DOHH2 (cell line): ENCODE measurements at regions not wholly inside any gene's neighbourhood (a gene's known extent, or its start where the extent isn't known, plus 50 kb on each side); places are given as distances from the start of the nearest gene placed in this dataset.

Experiments used
- H3F3A ChIP-seq: fragments of 200-600 bp; sonication (generic), shearing (Covaris generic); 2 replicates; pipeline ENCODE4 v1.6.0; 2016; ENCODE audit warnings: antibody characterized with exemption, mild to moderate bottlenecking; ENCODE audit not compliant: control insufficient read depth, insufficient read depth
- H3K27ac ChIP-seq: fragments of 200-600 bp; sonication (generic); 2 replicates; pipeline ENCODE4 v1.5.1; 2014; ENCODE audit warnings: low read depth, mild to moderate bottlenecking, low read length, moderate library complexity
- H3K27me3 ChIP-seq: fragments of 200-600 bp; sonication (generic); 2 replicates; pipeline ENCODE4 v1.6.1; 2014; ENCODE audit warnings: mild to moderate bottlenecking, low read length, mixed read lengths; ENCODE audit not compliant: control insufficient read depth
- H3K36me3 ChIP-seq: fragments of 200-600 bp; sonication (generic); 2 replicates; pipeline ENCODE4 v1.6.1; 2014; ENCODE audit warnings: mild to moderate bottlenecking, low read length, moderate library complexity, mixed read lengths; ENCODE audit not compliant: control insufficient read depth
- H3K4me1 ChIP-seq: fragments of 200-600 bp; sonication (generic); 2 replicates; pipeline ENCODE4 v1.6.1; 2014; ENCODE audit warnings: mild to moderate bottlenecking, low read length, mixed read lengths; ENCODE audit not compliant: control insufficient read depth
- H3K4me2 ChIP-seq: fragments of 200-600 bp; sonication (generic); 2 replicates; pipeline ENCODE4 v1.6.0; 2014; ENCODE audit warnings: mild to moderate bottlenecking, low read length, moderate library complexity
- H3K4me3 ChIP-seq: fragments of 200-600 bp; sonication (generic); 2 replicates; pipeline ENCODE4 v1.5.1; 2014; ENCODE audit warnings: mild to moderate bottlenecking, low read length, mixed read lengths
- H3K79me2 ChIP-seq: fragments of 200-600 bp; sonication (generic); 2 replicates; pipeline ENCODE4 v1.6.1; 2014; ENCODE audit warnings: mild to moderate bottlenecking, low read length, mixed read lengths; ENCODE audit not compliant: control insufficient read depth
- H3K9me2 ChIP-seq: fragments of 200-600 bp; sonication (generic); replicated peaks from 2 replicates; pipeline ENCODE4 v1.6.1; 2014; ENCODE audit warnings: mild to moderate bottlenecking, low read length, mixed read lengths; ENCODE audit not compliant: control insufficient read depth
- H3K9me3 ChIP-seq: fragments of 200-600 bp; sonication (generic); 2 replicates; pipeline ENCODE4 v1.6.1; 2014; ENCODE audit warnings: antibody characterized with exemption, low read length, mixed read lengths; ENCODE audit not compliant: control insufficient read depth, insufficient read depth
- H4K20me1 ChIP-seq: fragments of 200-600 bp; sonication (generic); 2 replicates; pipeline ENCODE4 v1.6.0; 2014; ENCODE audit warnings: low read depth, mild to moderate bottlenecking, antibody characterized with exemption, low read length, moderate library complexity; ENCODE audit not compliant: control insufficient read depth, insufficient read depth
- EZH2phosphoT487 ChIP-seq: fragments of 200-600 bp; sonication (generic); IDR thresholded peaks from 2 replicates; pipeline ENCODE4 v1.6.1; 2017; ENCODE audit warnings: borderline replicate concordance, mild to moderate bottlenecking, antibody characterized with exemption, low read length, moderate library complexity, mixed read lengths
- TF ChIP-seq, protein P1 (sequence below): fragments of 200-600 bp; sonication (generic); IDR thresholded peaks from one replicate; pipeline ENCODE4 v1.5.1; 2014; ENCODE audit warnings: antibody characterized with exemption, mild to moderate bottlenecking, low read depth, low read length; ENCODE audit not compliant: poor library complexity, severe bottlenecking

DNA sequence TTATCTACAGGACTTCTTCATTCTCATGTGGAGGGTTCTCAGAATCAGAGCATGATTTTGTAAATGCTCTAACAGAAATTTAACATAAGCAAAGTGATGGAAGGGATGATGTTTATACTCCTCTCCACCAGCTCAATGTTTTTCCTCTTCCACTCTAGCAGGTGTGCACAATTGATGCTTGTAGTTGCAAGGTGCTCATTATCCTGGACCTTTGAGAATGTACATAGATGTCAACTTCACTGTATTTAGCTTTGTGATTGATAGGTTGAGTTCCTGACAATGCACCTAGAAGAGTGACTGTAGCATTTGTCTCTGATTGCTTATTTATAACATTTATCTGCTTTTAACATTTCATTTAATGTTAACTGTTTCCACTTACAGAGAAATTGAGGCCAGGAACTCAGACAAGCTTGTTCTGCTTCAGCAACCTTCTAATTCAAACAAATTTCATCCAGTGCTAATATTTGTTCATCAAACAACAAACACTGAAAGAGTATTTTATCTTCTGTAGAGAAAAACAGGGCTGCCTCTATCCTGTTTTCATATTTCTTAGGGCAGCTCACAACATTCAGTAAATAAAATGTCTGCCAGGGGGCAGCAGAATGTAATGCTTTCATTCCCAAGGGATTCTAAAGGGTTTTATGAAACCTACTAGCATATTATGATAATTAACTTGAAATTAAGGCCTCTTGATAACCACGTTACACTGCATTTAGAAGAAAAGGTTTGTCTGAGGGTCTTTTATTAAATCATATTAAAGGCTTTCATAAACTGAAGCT, 127.9 kb upstream of the NOL4 start:
- Histone ChIP-seq H3K36me3 (no peaks in the 10 kb centered on the region), H3K4me2 (no peak overlapping the region), H3K79me2 (no peaks in the 10 kb centered on the region), H3F3A (no peaks in the 10 kb centered on the region), H3K27me3 (no peaks in the 10 kb centered on the region), H3K4me1 (no peaks in the 10 kb centered on the region), H3K4me3 (no peak overlapping the region), H3K9me2 (no peaks in the 10 kb centered on the region), H3K27ac (no peak overlapping the region), H3K9me3 (no peaks in the 10 kb centered on the region), H4K20me1 (no peaks in the 10 kb centered on the region)
- no peak for TF ChIP-seq EZH2phosphoT487
- TF ChIP-seq, protein P1, sequence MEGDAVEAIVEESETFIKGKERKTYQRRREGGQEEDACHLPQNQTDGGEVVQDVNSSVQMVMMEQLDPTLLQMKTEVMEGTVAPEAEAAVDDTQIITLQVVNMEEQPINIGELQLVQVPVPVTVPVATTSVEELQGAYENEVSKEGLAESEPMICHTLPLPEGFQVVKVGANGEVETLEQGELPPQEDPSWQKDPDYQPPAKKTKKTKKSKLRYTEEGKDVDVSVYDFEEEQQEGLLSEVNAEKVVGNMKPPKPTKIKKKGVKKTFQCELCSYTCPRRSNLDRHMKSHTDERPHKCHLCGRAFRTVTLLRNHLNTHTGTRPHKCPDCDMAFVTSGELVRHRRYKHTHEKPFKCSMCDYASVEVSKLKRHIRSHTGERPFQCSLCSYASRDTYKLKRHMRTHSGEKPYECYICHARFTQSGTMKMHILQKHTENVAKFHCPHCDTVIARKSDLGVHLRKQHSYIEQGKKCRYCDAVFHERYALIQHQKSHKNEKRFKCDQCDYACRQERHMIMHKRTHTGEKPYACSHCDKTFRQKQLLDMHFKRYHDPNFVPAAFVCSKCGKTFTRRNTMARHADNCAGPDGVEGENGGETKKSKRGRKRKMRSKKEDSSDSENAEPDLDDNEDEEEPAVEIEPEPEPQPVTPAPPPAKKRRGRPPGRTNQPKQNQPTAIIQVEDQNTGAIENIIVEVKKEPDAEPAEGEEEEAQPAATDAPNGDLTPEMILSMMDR, result no peak

DNA sequence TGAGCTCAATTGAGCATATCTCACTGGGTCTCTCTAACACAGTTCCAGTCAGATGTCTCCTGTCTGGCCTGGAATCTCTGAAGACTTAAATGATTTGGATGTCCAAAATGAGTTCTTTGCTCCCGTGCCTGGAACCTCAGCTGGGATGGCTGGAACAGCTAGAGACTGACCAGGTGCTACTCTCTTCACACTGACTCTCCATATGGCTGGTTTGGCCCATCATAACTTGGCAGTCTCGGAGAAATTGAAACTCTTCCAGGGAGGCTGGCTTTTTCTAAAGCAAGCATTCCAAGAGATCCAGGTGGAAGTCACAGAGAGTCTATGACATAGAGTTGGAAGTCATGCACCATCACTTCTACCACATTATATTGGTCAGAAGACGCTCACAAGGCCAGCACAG, 129.6 kb upstream of the NOL4 start:
- TF ChIP-seq, protein P1, result no peak
- no peak for TF ChIP-seq EZH2phosphoT487
- no peaks in the 10 kb centered on the region for H3K36me3 ChIP-seq
- no peaks in the 10 kb centered on the region for H3K79me2 ChIP-seq
- no peak overlapping the region for H3K4me2 ChIP-seq
- no peaks in the 10 kb centered on the region for H3K9me2 ChIP-seq
- H3K9me3 ChIP-seq, result no peaks in the 10 kb centered on the region
- H3K4me1 ChIP-seq, result no peaks in the 10 kb centered on the region
- no peaks in the 10 kb centered on the region for H4K20me1 ChIP-seq
- no peaks in the 10 kb centered on the region for H3K27me3 ChIP-seq
- no peak overlapping the region for H3K27ac ChIP-seq
- H3K4me3 ChIP-seq, result no peak overlapping the region
- H3F3A ChIP-seq, result no peaks in the 10 kb centered on the region

GRCh38 chr18:34357944-34358580, 133.3 kb upstream of the NOL4 start:
- Histone ChIP-seq H3K9me2 (no peaks in the 10 kb centered on the region), H3K36me3 (no peaks in the 10 kb centered on the region), H3K4me1 (peaks cover 12% of the 10 kb centered on the region), H3K4me2 (no peak overlapping the region), H4K20me1 (no peaks in the 10 kb centered on the region), H3K9me3 (peaks cover 6% of the 10 kb centered on the region), H3K4me3 (no peak overlapping the region), H3K27me3 (no peaks in the 10 kb centered on the region), H3K27ac (no peak overlapping the region), H3K79me2 (no peaks in the 10 kb centered on the region), H3F3A (no peaks in the 10 kb centered on the region)
- TF ChIP-seq EZH2phosphoT487, result no peak
- TF ChIP-seq, protein P1, result no peak
